AG04450 (cell line): ENCODE measurements at regions not wholly inside any gene's neighbourhood (a gene's known extent, or its start where the extent isn't known, plus 50 kb on each side); places are given as distances from the start of the nearest gene placed in this dataset.
"Not testable (repeated sequence)": the region's sequence is repeated elsewhere in the genome, so short reads cannot be mapped to it uniquely, and the experiment has no call there.

Experiments
- CTCF ChIA-PET: fragments of 300-600, 350-600 bp; formaldehyde crosslinking; extraction: SDS; loops from one replicate; lab custom pipeline; 2022; ENCODE audit warnings: antibody characterized with exemption, inconsistent platforms; lab: Charles Lee
- POLR2A ChIA-PET: fragments of 350-600 bp; formaldehyde crosslinking; extraction: SDS; loops from one replicate; lab custom pipeline; 2021; ENCODE audit warnings: antibody characterized with exemption, inconsistent platforms; lab: Yijun Ruan, JAX
- DNase-seq: peaks from one replicate; pipeline ENCODE4 v3.0.0-alpha.2; 2011; ENCODE audit warnings: low read depth, low spot score
- H3K27ac ChIP-seq: one replicate; pipeline ENCODE4 v1.5.1; 2012; ENCODE audit warnings: low read depth, low read length, control low read depth
- H3K27me3 ChIP-seq: one replicate; pipeline ENCODE4 v1.6.0; 2012; ENCODE audit warnings: low read length; ENCODE audit not compliant: control insufficient read depth, insufficient read depth
- H3K4me3 ChIP-seq: 2 replicates; pipeline ENCODE4 v1.5.1; 2011; ENCODE audit warnings: mild to moderate bottlenecking, low read depth, low read length, control low read depth
- H3K9me3 ChIP-seq: 2 replicates; pipeline ENCODE4 v1.5.1; 2012; ENCODE audit warnings: low read length; ENCODE audit not compliant: control insufficient read depth, insufficient read depth
- TF ChIP-seq, protein P1 (sequence below): IDR thresholded peaks from 2 replicates; pipeline ENCODE4 v1.5.1; 2011; ENCODE audit warnings: low read depth, low read length, control low read depth, inconsistent platforms

DNA sequence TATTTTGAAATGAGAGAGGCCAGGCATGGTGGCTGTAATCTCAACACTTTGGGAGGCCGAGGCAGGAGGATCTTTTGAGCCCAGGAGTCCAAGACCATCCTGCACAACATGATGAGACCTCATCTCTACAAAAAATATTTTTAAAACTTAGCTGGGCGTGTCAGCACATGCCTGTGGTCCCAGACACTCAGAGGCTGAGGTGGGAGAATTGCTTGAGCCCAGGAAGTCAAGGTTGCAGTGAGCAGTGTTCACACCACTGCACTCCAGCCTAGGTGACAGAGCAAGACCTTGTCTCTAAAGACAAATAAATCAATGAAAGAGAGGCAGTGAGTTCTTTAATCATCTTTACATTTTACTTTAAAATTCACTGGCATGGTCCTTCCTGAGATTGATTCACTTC, 124.5 kb downstream of the DUSP6 start:
- Histone ChIP-seq H3K4me3 (no peak overlapping the region), H3K27ac (no peak overlapping the region), H3K9me3 (no peaks in the 10 kb centered on the region), H3K27me3 (no peaks in the 10 kb centered on the region)
- ChIA-PET POLR2A (no interaction called here), CTCF (interaction anchor here (1.0 kb wide), 1 partner anchor 234 kb away, joined by 3 read pairs; no protein-coding TSS in a partner anchor)
- TF ChIP-seq, protein P1, sequence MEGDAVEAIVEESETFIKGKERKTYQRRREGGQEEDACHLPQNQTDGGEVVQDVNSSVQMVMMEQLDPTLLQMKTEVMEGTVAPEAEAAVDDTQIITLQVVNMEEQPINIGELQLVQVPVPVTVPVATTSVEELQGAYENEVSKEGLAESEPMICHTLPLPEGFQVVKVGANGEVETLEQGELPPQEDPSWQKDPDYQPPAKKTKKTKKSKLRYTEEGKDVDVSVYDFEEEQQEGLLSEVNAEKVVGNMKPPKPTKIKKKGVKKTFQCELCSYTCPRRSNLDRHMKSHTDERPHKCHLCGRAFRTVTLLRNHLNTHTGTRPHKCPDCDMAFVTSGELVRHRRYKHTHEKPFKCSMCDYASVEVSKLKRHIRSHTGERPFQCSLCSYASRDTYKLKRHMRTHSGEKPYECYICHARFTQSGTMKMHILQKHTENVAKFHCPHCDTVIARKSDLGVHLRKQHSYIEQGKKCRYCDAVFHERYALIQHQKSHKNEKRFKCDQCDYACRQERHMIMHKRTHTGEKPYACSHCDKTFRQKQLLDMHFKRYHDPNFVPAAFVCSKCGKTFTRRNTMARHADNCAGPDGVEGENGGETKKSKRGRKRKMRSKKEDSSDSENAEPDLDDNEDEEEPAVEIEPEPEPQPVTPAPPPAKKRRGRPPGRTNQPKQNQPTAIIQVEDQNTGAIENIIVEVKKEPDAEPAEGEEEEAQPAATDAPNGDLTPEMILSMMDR: no peak
- DNase-seq: no peak

DNA sequence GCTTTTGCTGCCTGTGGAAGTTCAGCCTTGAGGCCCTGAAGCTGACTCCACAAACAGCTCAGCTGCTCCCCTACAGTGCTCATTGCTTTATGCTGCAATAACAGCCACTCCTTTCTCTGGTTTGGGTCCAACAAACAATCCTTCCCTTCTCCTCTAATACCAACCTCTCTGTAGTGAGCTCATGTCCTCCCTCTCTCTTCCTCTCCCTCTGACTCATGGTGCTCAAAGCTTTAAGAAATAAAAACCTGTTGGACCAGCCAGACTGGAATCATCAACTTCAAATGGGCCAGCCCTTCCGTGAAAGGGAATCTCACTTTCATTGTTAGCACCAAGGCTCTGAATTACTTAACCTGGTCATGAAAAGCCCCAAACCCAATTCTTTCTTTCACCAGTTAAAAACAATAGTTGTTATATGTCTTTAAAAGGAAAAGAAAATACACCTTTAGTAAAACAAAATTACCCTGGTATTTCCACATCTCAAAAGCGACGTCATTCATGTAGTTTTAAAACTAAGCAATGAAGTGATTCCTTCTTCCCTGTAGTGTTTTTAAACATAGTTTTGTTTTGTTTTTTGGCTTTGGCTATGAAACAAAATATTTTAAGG, 126.4 kb downstream of the DUSP6 start:
- TF ChIP-seq, protein P1: no peak
- ChIA-PET CTCF (interaction anchor here (1.5 kb wide), 1 partner anchor 208 kb away, joined by 3 read pairs; no protein-coding TSS in a partner anchor), POLR2A (interaction anchor here (0.7 to 0.9 kb wide), 2 partner anchors 33 to 126 kb away, joined by 3 to 4 read pairs; partner anchors contain the start of gene DUSP6)
- H3K9me3 ChIP-seq: no peaks in the 10 kb centered on the region
- no peaks in the 10 kb centered on the region for H3K27me3 ChIP-seq
- peak overlapping the region; percentile 66 for H3K27ac ChIP-seq
- H3K4me3 ChIP-seq: no peak overlapping the region; the same call in 1 of the 2 replicates
- DNase-seq: peak; percentile 66

DNA sequence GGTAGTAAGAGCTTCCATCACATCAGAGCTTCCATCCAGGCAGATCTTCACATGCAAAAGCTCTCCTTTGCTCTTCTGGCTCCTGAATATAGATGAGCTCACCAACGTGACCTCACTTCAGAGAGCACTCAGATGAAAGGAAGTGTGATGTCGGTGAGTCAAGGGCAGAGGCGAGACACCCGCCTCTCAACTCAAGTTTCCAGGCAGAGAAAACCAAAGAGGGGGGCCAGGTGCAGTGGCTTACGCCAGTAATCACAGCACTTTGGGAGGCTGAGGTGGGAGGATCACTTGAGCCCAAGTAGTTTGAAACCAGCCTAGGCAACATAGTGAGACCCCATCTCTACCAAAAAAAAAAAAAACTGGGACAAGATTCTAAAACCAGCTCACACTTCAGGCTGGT, 126.9 kb downstream of the DUSP6 start:
- H3K4me3 ChIP-seq: no peak overlapping the region
- TF ChIP-seq, protein P1: no peak
- ChIA-PET CTCF (interaction anchor here (1.5 kb wide), 1 partner anchor 208 kb away, joined by 3 read pairs; no protein-coding TSS in a partner anchor), POLR2A (interaction anchor here (0.7 to 0.9 kb wide), 2 partner anchors 33 to 126 kb away, joined by 3 to 4 read pairs; partner anchors contain the start of gene DUSP6)
- DNase-seq: no peak
- H3K27ac ChIP-seq: peak overlapping the region; percentile 66
- no peaks in the 10 kb centered on the region for H3K9me3 ChIP-seq
- H3K27me3 ChIP-seq: no peaks in the 10 kb centered on the region

DNA sequence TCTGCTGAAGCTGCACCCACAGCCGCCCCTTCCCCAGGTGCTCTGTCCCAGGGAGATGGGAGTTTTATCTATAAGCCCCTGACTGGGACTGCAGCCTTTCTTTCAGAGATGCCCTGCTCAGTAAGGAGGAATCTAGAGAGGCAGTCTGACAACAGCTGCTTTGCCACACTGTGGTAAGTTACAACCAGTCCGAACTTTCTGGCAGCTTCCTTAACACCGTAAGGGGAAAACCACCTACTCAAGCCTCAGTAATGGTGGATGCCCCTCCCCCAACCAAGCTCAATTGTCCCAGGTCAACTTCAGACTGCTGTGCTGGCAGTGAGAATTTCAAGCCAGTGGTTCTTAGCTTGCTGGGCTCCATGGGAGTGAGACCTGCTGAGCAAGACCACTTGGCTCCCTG, 129.7 kb downstream of the DUSP6 start:
- H3K27me3 ChIP-seq, H3K27ac ChIP-seq, H3K4me3 ChIP-seq, CTCF ChIA-PET, DNase-seq, H3K9me3 ChIP-seq, POLR2A ChIA-PET: not testable (repeated sequence)

DNA sequence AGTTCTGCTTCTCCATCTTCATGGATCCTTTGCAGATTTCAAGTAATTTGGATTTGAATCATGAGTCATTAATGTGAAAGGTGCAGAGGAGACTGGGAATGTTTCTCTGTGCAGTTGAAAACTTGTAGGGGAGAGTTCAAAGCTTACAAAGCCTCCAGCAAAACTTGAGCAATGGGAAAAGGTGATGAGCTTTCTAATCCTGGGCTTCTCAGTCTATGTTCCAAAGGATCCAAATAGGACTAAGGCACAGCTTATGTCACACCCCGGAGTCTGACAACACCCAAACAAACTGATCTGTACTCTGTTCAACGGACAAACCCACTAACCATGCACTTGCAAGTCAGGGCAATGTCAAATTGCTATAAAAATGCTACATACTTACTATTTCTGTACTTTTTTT, 134.8 kb downstream of the DUSP6 start:
- DNase-seq: no peak
- Histone ChIP-seq H3K27ac (no peak overlapping the region), H3K9me3 (no peaks in the 10 kb centered on the region), H3K4me3 (no peak overlapping the region), H3K27me3 (no peaks in the 10 kb centered on the region)
- TF ChIP-seq, protein P1: no peak
- POLR2A ChIA-PET: no interaction called here
- CTCF ChIA-PET: no interaction called here
